Ishikawa (cell line): ENCODE measurements at regions not wholly inside any gene's neighbourhood (a gene's known extent, or its start where the extent isn't known, plus 50 kb on each side); places are given as distances from the start of the nearest gene placed in this dataset.
A peak's percentile ranks its signal among the peaks of the same experiment; 100 is the strongest.

Experiments
- CEBPB ChIP-seq: IDR thresholded peaks from 2 replicates; pipeline ENCODE4 v1.6.1; 2012
- CREB1 ChIP-seq: IDR thresholded peaks from 2 replicates; pipeline ENCODE4 v1.6.1; 2012; ENCODE audit warnings: low read depth
- EGR1 ChIP-seq: IDR thresholded peaks from 2 replicates; pipeline ENCODE4 v1.6.1; 2012
- EP300 ChIP-seq: IDR thresholded peaks from 2 replicates; pipeline ENCODE4 v1.6.1; 2012; ENCODE audit warnings: borderline replicate concordance
- FOXM1 ChIP-seq: IDR thresholded peaks from 2 replicates; pipeline ENCODE4 v1.6.1; 2012; ENCODE audit warnings: low read depth, borderline replicate concordance
- NFIC ChIP-seq: IDR thresholded peaks from 2 replicates; pipeline ENCODE4 v1.6.1; 2012
- RAD21 ChIP-seq: IDR thresholded peaks from 2 replicates; pipeline ENCODE4 v1.6.1; 2012; ENCODE audit warnings: low read depth
- REST ChIP-seq: IDR thresholded peaks from 2 replicates; pipeline ENCODE4 v1.6.1; 2012; ENCODE audit warnings: low read depth, mild to moderate bottlenecking
- TAF1 ChIP-seq: IDR thresholded peaks from 2 replicates; pipeline ENCODE4 v1.6.1; 2012; ENCODE audit warnings: low read depth, mild to moderate bottlenecking
- TCF12 ChIP-seq: IDR thresholded peaks from 2 replicates; pipeline ENCODE4 v1.6.1; 2012; ENCODE audit warnings: low read depth
- TEAD4 ChIP-seq: IDR thresholded peaks from 2 replicates; pipeline ENCODE4 v1.6.1; 2012
- YY1 ChIP-seq: IDR thresholded peaks from 2 replicates; pipeline ENCODE4 v1.6.1; 2012; ENCODE audit warnings: low read depth
- ZBTB7A ChIP-seq: IDR thresholded peaks from 2 replicates; pipeline ENCODE4 v1.6.1; 2012; ENCODE audit warnings: low read depth
- TF ChIP-seq, protein P1 (sequence below): IDR thresholded peaks from 2 replicates; pipeline ENCODE4 v1.6.1; 2012
- TF ChIP-seq, protein P2 (sequence below): IDR thresholded peaks from 2 replicates; pipeline ENCODE4 v1.6.1; 2012

GRCh38 chr13:73715911-73716510 is 418.2 kb downstream of the KLF12 start:
- TF ChIP-seq CEBPB (no peak), ZBTB7A (no peak), TCF12 (no peak), REST (no peak), RAD21 (no peak), TAF1 (no peak), YY1 (no peak), TEAD4 (no peak), FOXM1 (no peak), CREB1 (no peak), NFIC (no peak), EGR1 (no peak), EP300 (no peak)
- TF ChIP-seq, protein P1, sequence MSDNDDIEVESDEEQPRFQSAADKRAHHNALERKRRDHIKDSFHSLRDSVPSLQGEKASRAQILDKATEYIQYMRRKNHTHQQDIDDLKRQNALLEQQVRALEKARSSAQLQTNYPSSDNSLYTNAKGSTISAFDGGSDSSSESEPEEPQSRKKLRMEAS = no peak

DNA sequence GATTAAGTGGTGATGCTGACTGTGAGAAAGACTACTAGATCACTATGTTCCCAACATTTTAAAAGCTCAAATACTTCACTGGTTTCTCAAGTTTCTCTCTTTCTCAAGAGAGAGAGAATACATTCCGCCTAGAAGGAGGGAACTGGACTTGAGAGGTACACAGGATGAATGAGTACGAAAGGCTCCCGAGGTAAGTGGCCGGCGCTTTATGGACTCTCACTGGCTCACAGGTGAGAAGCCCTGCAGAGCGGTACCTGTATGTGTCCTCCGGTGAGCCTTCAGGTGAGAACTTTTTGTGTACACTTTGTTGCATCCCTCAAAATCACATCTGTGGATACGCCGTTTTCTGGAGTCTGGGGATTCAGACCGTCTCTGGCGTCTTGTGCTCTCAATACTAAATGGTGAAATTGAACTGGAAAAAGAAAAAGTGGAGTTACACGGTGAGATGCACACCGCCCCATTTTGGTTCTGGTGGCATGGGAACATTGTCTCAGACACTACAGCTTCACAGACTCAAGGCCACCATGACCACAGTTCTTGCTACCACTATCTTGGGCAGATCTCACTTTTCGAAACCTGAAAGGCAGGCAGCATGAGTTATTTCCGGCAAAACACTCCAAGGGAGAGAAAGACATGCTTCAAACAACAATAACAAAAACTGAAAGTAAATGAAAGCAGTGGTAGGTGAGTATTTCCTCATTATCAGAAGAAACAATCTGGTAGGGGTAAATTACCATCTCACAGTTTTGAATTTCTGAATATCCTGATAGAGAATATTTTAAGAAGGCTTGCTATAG is 418.9 kb downstream of the KLF12 start:
- TF ChIP-seq YY1 (no peak), TCF12 (no peak), FOXM1 (no peak), RAD21 (no peak), CEBPB (no peak), TEAD4 (no peak), EP300 (no peak), TAF1 (no peak)
- TF ChIP-seq, protein P1 = no peak

DNA sequence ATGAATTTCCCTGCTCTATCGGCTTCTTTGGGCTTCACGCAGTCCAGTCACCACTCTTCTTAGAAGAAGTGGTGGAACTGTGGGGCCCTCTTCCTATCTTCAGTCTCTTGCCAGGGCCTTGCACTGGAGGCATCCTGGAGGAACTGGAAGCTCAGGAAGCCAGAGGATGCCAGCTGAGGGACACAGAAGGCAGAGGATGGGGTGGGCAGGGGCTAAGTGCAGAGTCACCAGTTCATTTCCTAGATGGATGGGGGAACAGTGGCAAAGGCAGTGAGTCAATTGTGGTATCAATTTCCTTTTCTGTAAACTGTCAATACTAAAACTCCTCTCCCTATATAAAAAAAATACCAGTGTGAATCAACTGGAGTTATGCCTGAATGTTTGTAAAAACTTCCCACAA is 419.7 kb downstream of the KLF12 start:
- TF ChIP-seq YY1 (no peak), EP300 (no peak), RAD21 (no peak), EGR1 (no peak), TEAD4 (no peak), TCF12 (no peak), FOXM1 (no peak)
- TF ChIP-seq, protein P2, sequence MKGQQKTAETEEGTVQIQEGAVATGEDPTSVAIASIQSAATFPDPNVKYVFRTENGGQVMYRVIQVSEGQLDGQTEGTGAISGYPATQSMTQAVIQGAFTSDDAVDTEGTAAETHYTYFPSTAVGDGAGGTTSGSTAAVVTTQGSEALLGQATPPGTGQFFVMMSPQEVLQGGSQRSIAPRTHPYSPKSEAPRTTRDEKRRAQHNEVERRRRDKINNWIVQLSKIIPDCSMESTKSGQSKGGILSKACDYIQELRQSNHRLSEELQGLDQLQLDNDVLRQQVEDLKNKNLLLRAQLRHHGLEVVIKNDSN = no peak

DNA sequence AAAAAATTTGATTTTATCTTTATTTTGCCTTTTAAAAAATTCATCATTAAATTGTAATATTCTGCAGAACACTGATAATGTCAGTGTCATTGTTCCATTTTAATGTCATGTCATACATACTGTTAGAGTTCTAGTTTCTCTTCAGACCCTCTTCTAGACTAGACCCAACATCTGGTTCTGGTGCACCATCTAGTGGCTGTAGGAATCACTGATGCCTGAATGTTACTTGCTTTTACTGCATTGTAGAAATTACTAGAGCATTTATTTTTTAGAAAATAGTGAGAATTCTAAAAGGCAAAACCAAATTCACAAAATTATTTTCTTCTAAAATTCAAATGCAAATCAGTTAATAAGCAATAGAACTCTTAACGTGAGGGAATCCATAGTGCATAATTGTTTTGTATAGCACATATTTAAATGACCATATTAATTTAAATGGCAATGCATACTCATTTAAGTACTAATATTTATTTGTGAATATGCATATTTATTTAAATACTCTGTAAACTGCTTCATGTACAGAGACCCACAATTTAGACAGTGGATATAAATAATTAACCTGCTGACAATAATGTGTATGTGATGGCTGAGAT is 425.7 kb downstream of the KLF12 start:
- TF ChIP-seq EP300 (no peak), RAD21 (peak; percentile 92)

DNA sequence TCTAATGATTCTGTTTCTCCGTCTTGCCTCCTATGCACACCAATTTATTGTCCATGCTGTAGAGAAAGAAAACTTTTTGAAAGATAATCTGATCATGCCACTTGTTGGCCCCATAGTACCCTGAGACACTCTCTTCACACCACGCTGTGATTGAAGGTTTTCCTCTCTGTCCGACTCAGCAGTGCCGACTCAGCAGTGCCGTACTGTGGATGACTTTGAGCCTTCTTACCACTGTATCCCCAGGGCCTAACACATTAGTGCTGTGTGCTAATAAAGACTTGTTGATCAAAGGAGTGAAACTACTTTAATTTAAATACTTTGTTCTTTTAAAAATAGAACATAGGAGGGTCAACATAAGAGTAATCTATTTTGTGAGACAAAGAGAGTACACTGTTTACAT is 429.6 kb downstream of the KLF12 start:
- TF ChIP-seq RAD21 (no peak), NFIC (no peak), REST (no peak), TCF12 (no peak), TAF1 (no peak), FOXM1 (no peak), TEAD4 (no peak), EGR1 (no peak), ZBTB7A (no peak), YY1 (no peak), CREB1 (no peak), EP300 (no peak)
- TF ChIP-seq, protein P1 = no peak
- TF ChIP-seq, protein P2 = no peak
